ENCODE measurements at regions not wholly inside any gene's neighbourhood (a gene's known extent, or its start where the extent isn't known, plus 50 kb on each side); places are given as distances from the start of the nearest gene placed in this dataset.

- Histone ChIP-seq H4K91ac (ENCODE audit: low read length) (no peak overlapping the region), H2AK5ac (ENCODE audit: low read length, severe bottlenecking) (peak overlapping the region; percentile 38), H3K9me3 (ENCODE audit: control insufficient read depth, low read length) (no peaks in the 10 kb centered on the region), H3K27ac (ENCODE audit: low read length, poor library complexity, severe bottlenecking) (no peak overlapping the region), H2BK120ac (ENCODE audit: low read depth, low read length) (no peak overlapping the region), H3K4me1 (ENCODE audit: control insufficient read depth, insufficient read depth, low read depth, low read length) (peaks cover 11% of the 10 kb centered on the region), H3K18ac (ENCODE audit: low read depth in 1 of 2, low read length in 2 of 2) (peak overlapping the region in 1 of 2 experiments; percentile 13), H3K23ac (ENCODE audit: low read length in 2 of 2) (peak overlapping the region in 1 of 2 experiments; percentile 92), H3K27me3 (ENCODE audit: control insufficient read depth in 1 of 2, insufficient read depth in 1 of 2, low read length in 2 of 2) (peaks cover 19 to 30% of the 10 kb centered on the region in 2 experiments), H3K4me3 (ENCODE audit: insufficient read depth in 1 of 2, low read depth in 1 of 2, low read length in 2 of 2) (peak overlapping the region; percentile 18 to 75), H2BK5ac (ENCODE audit: low read depth, low read length, poor library complexity, severe bottlenecking) (no peak overlapping the region), H3K4ac (ENCODE audit: low read depth in 1 of 2, low read length in 2 of 2) (no peak overlapping the region), H2BK12ac (ENCODE audit: low read length in 2 of 2) (peak overlapping the region in 1 of 2 experiments; percentile 43), H2AFZ (ENCODE audit: low read depth, low read length) (peak overlapping the region; percentile 84), H3K14ac (ENCODE audit: low read length in 2 of 2) (peak overlapping the region in 1 of 2 experiments; percentile 91), H3K79me1 (replicated peaks; ENCODE audit: low read length, poor library complexity, severe bottlenecking) (no peaks in the 10 kb centered on the region), H3K36me3 (ENCODE audit: control insufficient read depth in 1 of 2, insufficient read depth in 2 of 2, low read depth in 1 of 2, low read length in 2 of 2) (no peaks in the 10 kb centered on the region), H3K9ac (ENCODE audit: low read length) (no peak overlapping the region), H2BK15ac (ENCODE audit: low read depth, poor library complexity, severe bottlenecking) (peak overlapping the region; percentile 26), H3K4me2 (ENCODE audit: low read length, poor library complexity, severe bottlenecking) (peak overlapping the region; percentile 53), H4K8ac (ENCODE audit: low read length) (no peak overlapping the region)
- WGBS = 34% methylated on average over 43 of the region's 46 CpGs
- peak; percentile 38 for DNase-seq
Observed at GRCh38 chr6:4281341-4282293, 146.2 kb upstream of the ECI2 start.

GRCh38 chr6:4280707-4281106, 145.3 kb upstream of the ECI2 start:
- H3K4me1 ChIP-seq (ENCODE audit: control insufficient read depth, insufficient read depth, low read depth, low read length) = peaks cover 11% of the 10 kb centered on the region
- 7% methylated on average over 1 of the region's 1 CpG for WGBS

GRCh38 chr6:4280031-4280430, 144.7 kb upstream of the ECI2 start:
- DNase-seq = no peak
- H3K14ac ChIP-seq (ENCODE audit: low read length in 2 of 2) = no peak overlapping the region
- H2BK12ac ChIP-seq (ENCODE audit: low read length in 2 of 2) = no peak overlapping the region
- H3K9me3 ChIP-seq (ENCODE audit: control insufficient read depth, low read length) = no peaks in the 10 kb centered on the region
- no peak overlapping the region for H3K4me3 ChIP-seq (ENCODE audit: insufficient read depth in 1 of 2, low read depth in 1 of 2, low read length in 2 of 2)
- no peak overlapping the region for H3K18ac ChIP-seq (ENCODE audit: low read depth in 1 of 2, low read length in 2 of 2)
- no peak overlapping the region for H3K27ac ChIP-seq (ENCODE audit: low read length, poor library complexity, severe bottlenecking)
- 97% methylated on average over 5 of the region's 7 CpGs for WGBS
- H4K91ac ChIP-seq (ENCODE audit: low read length) = no peak overlapping the region
- peaks cover 19 to 27% of the 10 kb centered on the region in 2 experiments for H3K27me3 ChIP-seq (ENCODE audit: control insufficient read depth in 1 of 2, insufficient read depth in 1 of 2, low read length in 2 of 2)
- no peak overlapping the region for H3K4me2 ChIP-seq (ENCODE audit: low read length, poor library complexity, severe bottlenecking)
- H2AK5ac ChIP-seq (ENCODE audit: low read length, severe bottlenecking) = no peak overlapping the region
- H2BK120ac ChIP-seq (ENCODE audit: low read depth, low read length) = no peak overlapping the region
- H3K36me3 ChIP-seq (ENCODE audit: control insufficient read depth in 1 of 2, insufficient read depth in 2 of 2, low read depth in 1 of 2, low read length in 2 of 2) = no peaks in the 10 kb centered on the region
- H3K79me1 ChIP-seq (replicated peaks; ENCODE audit: low read length, poor library complexity, severe bottlenecking) = no peaks in the 10 kb centered on the region
- H2AFZ ChIP-seq (ENCODE audit: low read depth, low read length) = no peak overlapping the region
- no peak overlapping the region for H4K8ac ChIP-seq (ENCODE audit: low read length)
- H3K4ac ChIP-seq (ENCODE audit: low read depth in 1 of 2, low read length in 2 of 2) = no peak overlapping the region
- H2BK5ac ChIP-seq (ENCODE audit: low read depth, low read length, poor library complexity, severe bottlenecking) = no peak overlapping the region
- peaks cover 11% of the 10 kb centered on the region for H3K4me1 ChIP-seq (ENCODE audit: control insufficient read depth, insufficient read depth, low read depth, low read length)
- no peak overlapping the region for H3K9ac ChIP-seq (ENCODE audit: low read length)
- no peak overlapping the region for H2BK15ac ChIP-seq (ENCODE audit: low read depth, poor library complexity, severe bottlenecking)
- no peak overlapping the region for H3K23ac ChIP-seq (ENCODE audit: low read length in 2 of 2)

More at GRCh38 chr6:4280707-4281106, 145.3 kb upstream of the ECI2 start:
- peaks cover 19 to 27% of the 10 kb centered on the region in 2 experiments for H3K27me3 ChIP-seq (ENCODE audit: control insufficient read depth in 1 of 2, insufficient read depth in 1 of 2, low read length in 2 of 2)
- no peak overlapping the region for H2AK5ac ChIP-seq (ENCODE audit: low read length, severe bottlenecking)
- no peak overlapping the region for H3K18ac ChIP-seq (ENCODE audit: low read depth in 1 of 2, low read length in 2 of 2)
- H3K4me3 ChIP-seq (ENCODE audit: insufficient read depth in 1 of 2, low read depth in 1 of 2, low read length in 2 of 2) = no peak overlapping the region
- peak; percentile 79 for DNase-seq
- no peak overlapping the region for H3K4ac ChIP-seq (ENCODE audit: low read depth in 1 of 2, low read length in 2 of 2)
- no peak overlapping the region for H3K27ac ChIP-seq (ENCODE audit: low read length, poor library complexity, severe bottlenecking)
- no peak overlapping the region for H4K8ac ChIP-seq (ENCODE audit: low read length)
- no peaks in the 10 kb centered on the region for H3K79me1 ChIP-seq (replicated peaks; ENCODE audit: low read length, poor library complexity, severe bottlenecking)
- H2BK12ac ChIP-seq (ENCODE audit: low read length in 2 of 2) = no peak overlapping the region
- H3K9ac ChIP-seq (ENCODE audit: low read length) = no peak overlapping the region
- H3K14ac ChIP-seq (ENCODE audit: low read length in 2 of 2) = no peak overlapping the region
- no peak overlapping the region for H2AFZ ChIP-seq (ENCODE audit: low read depth, low read length)
- no peak overlapping the region for H4K91ac ChIP-seq (ENCODE audit: low read length)
- H2BK5ac ChIP-seq (ENCODE audit: low read depth, low read length, poor library complexity, severe bottlenecking) = no peak overlapping the region
- no peak overlapping the region for H2BK120ac ChIP-seq (ENCODE audit: low read depth, low read length)
- no peaks in the 10 kb centered on the region for H3K9me3 ChIP-seq (ENCODE audit: control insufficient read depth, low read length)
- no peaks in the 10 kb centered on the region for H3K36me3 ChIP-seq (ENCODE audit: control insufficient read depth in 1 of 2, insufficient read depth in 2 of 2, low read depth in 1 of 2, low read length in 2 of 2)
- no peak overlapping the region for H3K4me2 ChIP-seq (ENCODE audit: low read length, poor library complexity, severe bottlenecking)
- H3K23ac ChIP-seq (ENCODE audit: low read length in 2 of 2) = no peak overlapping the region
- no peak overlapping the region for H2BK15ac ChIP-seq (ENCODE audit: low read depth, poor library complexity, severe bottlenecking)

GRCh38 chr6:4274382-4275082, 139.2 kb upstream of the ECI2 start:
- Histone ChIP-seq H2BK5ac (ENCODE audit: low read depth, low read length, poor library complexity, severe bottlenecking) (no peak overlapping the region), H2AFZ (ENCODE audit: low read depth, low read length) (no peak overlapping the region), H3K4me1 (ENCODE audit: control insufficient read depth, insufficient read depth, low read depth, low read length) (no peaks in the 10 kb centered on the region), H2BK15ac (ENCODE audit: low read depth, poor library complexity, severe bottlenecking) (no peak overlapping the region), H3K9ac (ENCODE audit: low read length) (no peak overlapping the region), H2BK120ac (ENCODE audit: low read depth, low read length) (no peak overlapping the region), H3K18ac (ENCODE audit: low read depth in 1 of 2, low read length in 2 of 2) (no peak overlapping the region), H3K14ac (ENCODE audit: low read length in 2 of 2) (no peak overlapping the region), H3K27ac (ENCODE audit: low read length, poor library complexity, severe bottlenecking) (no peak overlapping the region), H3K9me3 (ENCODE audit: control insufficient read depth, low read length) (no peaks in the 10 kb centered on the region), H4K91ac (ENCODE audit: low read length) (no peak overlapping the region), H3K23ac (ENCODE audit: low read length in 2 of 2) (no peak overlapping the region), H3K36me3 (ENCODE audit: control insufficient read depth in 1 of 2, insufficient read depth in 2 of 2, low read depth in 1 of 2, low read length in 2 of 2) (no peaks in the 10 kb centered on the region), H3K4ac (ENCODE audit: low read depth in 1 of 2, low read length in 2 of 2) (no peak overlapping the region), H3K4me2 (ENCODE audit: low read length, poor library complexity, severe bottlenecking) (no peak overlapping the region), H4K8ac (ENCODE audit: low read length) (no peak overlapping the region), H2AK5ac (ENCODE audit: low read length, severe bottlenecking) (no peak overlapping the region), H3K27me3 (ENCODE audit: control insufficient read depth in 1 of 2, insufficient read depth in 1 of 2, low read length in 2 of 2) (no peaks in the 10 kb centered on the region), H3K4me3 (ENCODE audit: insufficient read depth in 1 of 2, low read depth in 1 of 2, low read length in 2 of 2) (no peak overlapping the region), H3K79me1 (replicated peaks; ENCODE audit: low read length, poor library complexity, severe bottlenecking) (no peaks in the 10 kb centered on the region), H2BK12ac (ENCODE audit: low read length in 2 of 2) (no peak overlapping the region)
- no peak for DNase-seq
- 58% methylated on average over 2 of the region's 2 CpGs for WGBS

Data from mesenchymal stem cell (in vitro differentiated cells and primary cell).